GM04504 (cell line): ENCODE measurements at regions not wholly inside any gene's neighbourhood (a gene's known extent, or its start where the extent isn't known, plus 50 kb on each side); places are given as distances from the start of the nearest gene placed in this dataset.
"Not testable (repeated sequence)": the region's sequence is repeated elsewhere in the genome, so short reads cannot be mapped to it uniquely, and the experiment has no call there.

Source experiments
- DNase-seq: peaks from one replicate; pipeline ENCODE4 v3.0.0-alpha.2; 2012; ENCODE audit warnings: low read depth

- DNase-seq, result no peak
These were observed 361.4 kb upstream of the CFAP20DC start for GRCh38 chr3:59411186-59411585.

- DNase-seq, result no peak
These were observed 358.3 kb upstream of the CFAP20DC start for GRCh38 chr3:59408047-59408624.

GRCh38 chr3:59407425-59407824 is 357.6 kb upstream of the CFAP20DC start:
- DNase-seq, result no peak

- DNase-seq, result no peak
These were observed 357.1 kb upstream of the CFAP20DC start for GRCh38 chr3:59406943-59407342.

- DNase-seq, result no peak
These were observed 355.0 kb upstream of the CFAP20DC start for GRCh38 chr3:59404851-59405250.

- no peak for DNase-seq
These were observed 354.2 kb upstream of the CFAP20DC start for GRCh38 chr3:59404064-59404463.

GRCh38 chr3:59401924-59402323 is 352.1 kb upstream of the CFAP20DC start:
- no peak for DNase-seq

- no peak for DNase-seq
These were observed 342.3 kb upstream of the CFAP20DC start for GRCh38 chr3:59392116-59392515.

- no peak for DNase-seq
These were observed 341.3 kb upstream of the CFAP20DC start for GRCh38 chr3:59391131-59391530.

- DNase-seq, result no peak
These were observed 338.9 kb upstream of the CFAP20DC start for GRCh38 chr3:59388555-59389270.

GRCh38 chr3:59386165-59386564 is 336.3 kb upstream of the CFAP20DC start:
- no peak for DNase-seq

GRCh38 chr3:59385547-59385946 is 335.7 kb upstream of the CFAP20DC start:
- no peak for DNase-seq

GRCh38 chr3:59381282-59381681 is 331.5 kb upstream of the CFAP20DC start:
- DNase-seq, result no peak

GRCh38 chr3:59380146-59380545 is 330.3 kb upstream of the CFAP20DC start:
- no peak for DNase-seq

GRCh38 chr3:59374818-59375211 is 325.0 kb upstream of the CFAP20DC start:
- DNase-seq, result no peak

GRCh38 chr3:59374091-59374817 is 324.4 kb upstream of the CFAP20DC start:
- no peak for DNase-seq

- no peak for DNase-seq
These were observed 322.5 kb upstream of the CFAP20DC start for GRCh38 chr3:59372346-59372745.

GRCh38 chr3:59368900-59369675 is 319.3 kb upstream of the CFAP20DC start:
- DNase-seq, result no peak

GRCh38 chr3:59367150-59367549 is 317.3 kb upstream of the CFAP20DC start:
- DNase-seq, result no peak

- DNase-seq, result no peak
These were observed 316.4 kb upstream of the CFAP20DC start for GRCh38 chr3:59366218-59366617.

- DNase-seq, result no peak
These were observed 314.7 kb upstream of the CFAP20DC start for GRCh38 chr3:59364496-59364895.

- not testable (repeated sequence) for DNase-seq
These were observed 310.5 kb upstream of the CFAP20DC start for GRCh38 chr3:59360312-59360711.

GRCh38 chr3:59341459-59341858 is 291.6 kb upstream of the CFAP20DC start:
- DNase-seq, result no peak
